NCI-H1048 (cell line): ENCODE measurements at regions not wholly inside any gene's neighbourhood (a gene's known extent, or its start where the extent isn't known, plus 50 kb on each side); places are given as distances from the start of the nearest gene placed in this dataset.

Source experiments
- DNase-seq: peaks from one replicate; lab custom pipeline; 2025; lab: John Stamatoyannopoulos, UW

DNA sequence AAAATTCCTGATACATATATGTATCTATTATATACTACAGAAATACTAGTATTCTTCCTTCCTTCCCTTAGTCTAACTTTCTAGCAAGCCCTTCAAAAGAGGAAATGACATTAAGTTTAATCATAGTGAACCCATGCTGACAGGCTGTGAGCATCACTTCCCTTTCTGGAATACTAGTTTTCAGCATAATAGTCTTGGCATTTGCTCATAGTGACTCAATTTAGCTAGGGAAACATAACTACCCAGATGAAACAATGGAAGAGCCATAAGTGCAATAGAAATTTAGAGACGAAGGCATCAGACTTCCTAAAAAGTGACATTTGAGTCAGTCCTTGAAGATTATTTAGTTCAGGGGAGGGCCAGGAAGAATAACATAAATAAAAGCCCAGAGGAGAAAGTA lies 184.5 kb upstream of the CRY1 start:
- DNase-seq, result no peak

DNA sequence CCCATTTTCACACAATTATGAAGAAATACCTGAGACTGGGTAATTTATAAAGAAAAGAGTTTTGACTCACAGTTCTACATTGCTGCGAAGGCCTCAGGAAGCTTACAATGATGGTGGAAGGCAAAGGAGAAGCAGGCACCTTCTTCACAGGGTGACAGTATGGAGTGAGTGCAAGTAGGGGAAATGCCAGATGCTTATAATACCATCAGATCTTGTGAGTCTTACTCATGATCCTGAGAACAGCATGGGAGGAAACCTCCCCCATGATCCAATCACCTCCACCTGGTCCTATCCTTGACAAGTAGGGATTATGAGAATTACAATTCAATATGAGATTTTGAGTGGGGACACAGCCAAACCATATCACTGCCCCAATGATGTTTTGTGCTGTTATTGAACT lies 189.3 kb upstream of the CRY1 start:
- DNase-seq, result no peak

GRCh38 chr12:107283652-107284051 lies 190.3 kb upstream of the CRY1 start:
- no peak for DNase-seq

GRCh38 chr12:107284692-107285091 lies 191.3 kb upstream of the CRY1 start:
- no peak for DNase-seq

- DNase-seq, result no peak
These were observed 194.4 kb upstream of the CRY1 start for GRCh38 chr12:107287436-107288413.

- no peak for DNase-seq
These were observed 195.2 kb upstream of the CRY1 start for GRCh38 chr12:107288414-107289127.

DNA sequence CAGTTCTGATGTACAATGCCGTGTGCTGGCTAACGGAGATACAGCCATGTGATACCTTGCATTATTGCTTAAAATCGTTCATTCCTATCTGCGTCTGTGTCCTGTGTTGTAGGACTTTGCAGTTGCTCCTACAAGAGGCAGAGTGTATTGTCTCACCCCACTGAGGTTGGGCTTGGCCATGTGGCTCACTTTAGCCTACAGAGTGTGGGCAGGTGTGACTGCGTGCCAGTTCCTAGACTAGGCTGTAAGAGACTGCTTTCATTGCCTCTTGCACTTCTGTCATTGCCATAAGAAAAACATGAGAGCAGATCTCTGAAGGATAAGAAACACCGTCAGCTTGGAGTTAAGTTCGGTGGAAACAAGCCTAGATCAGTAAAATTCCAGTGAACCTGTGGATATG lies 197.7 kb upstream of the CRY1 start:
- DNase-seq, result no peak

DNA sequence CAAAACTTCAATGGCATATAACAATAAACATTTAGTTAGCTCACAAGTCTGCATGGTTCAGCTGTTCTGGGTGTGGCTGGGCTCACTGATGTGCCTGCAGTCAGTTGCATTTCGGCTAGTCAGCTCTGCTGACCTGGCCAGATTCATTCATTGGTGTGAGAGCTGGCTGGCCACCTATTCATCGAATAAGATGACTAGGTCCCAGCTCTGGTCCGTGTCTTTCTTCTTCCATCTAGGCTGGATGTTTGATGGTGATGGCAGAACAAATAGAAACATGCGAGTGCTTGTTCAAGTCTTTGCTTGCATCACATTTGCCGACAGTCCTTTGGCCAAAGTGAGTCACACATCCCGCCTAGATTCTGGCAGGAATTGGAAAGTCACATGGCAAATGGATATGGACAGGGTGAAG lies 203.3 kb upstream of the CRY1 start:
- DNase-seq, result no peak

- DNase-seq, result no peak
These were observed 209.4 kb upstream of the CRY1 start for GRCh38 chr12:107302649-107303341.

- no peak for DNase-seq
These were observed 211.5 kb upstream of the CRY1 start for GRCh38 chr12:107304588-107305532.

GRCh38 chr12:107306141-107306659 lies 212.9 kb upstream of the CRY1 start:
- no peak for DNase-seq

DNA sequence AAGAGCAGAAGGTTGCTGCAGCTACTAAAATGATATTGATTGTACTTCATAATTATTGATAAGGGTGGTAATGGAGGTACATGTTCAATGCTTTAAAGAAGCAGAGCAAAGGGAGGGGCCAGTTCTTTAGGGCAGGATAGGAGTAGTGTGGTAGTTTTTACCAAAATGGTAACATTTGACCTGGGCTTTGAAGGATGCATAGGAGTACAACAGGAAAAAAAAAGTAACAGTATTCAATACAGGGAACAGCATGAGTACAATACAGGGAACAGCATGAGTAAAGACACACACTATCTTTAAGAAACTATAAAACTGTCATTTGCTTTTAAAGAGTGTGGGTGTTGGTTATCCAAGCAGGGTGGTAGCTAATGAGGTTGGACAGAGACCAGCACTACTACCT lies 215.0 kb upstream of the CRY1 start:
- DNase-seq, result no peak

DNA sequence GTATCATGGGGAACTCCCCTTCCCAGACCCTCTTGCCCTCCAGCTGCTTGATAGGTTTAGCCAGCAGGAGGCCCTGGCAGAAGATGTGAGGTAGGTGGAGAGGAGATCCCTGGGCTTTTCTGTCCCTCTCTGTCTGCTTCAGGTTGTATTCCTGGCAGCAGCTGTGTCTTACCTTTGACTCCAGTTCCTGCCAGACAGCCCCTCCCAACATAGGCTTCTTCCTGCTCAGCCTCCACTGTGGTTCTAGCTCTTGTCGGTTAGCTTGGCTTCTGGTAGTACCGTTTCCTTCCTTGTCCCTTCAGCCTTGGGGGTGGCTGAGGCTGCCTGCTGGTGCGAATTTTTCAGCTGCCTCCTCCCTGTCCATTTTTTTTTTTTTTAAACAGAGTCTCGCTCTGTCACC lies 215.7 kb upstream of the CRY1 start:
- DNase-seq, result no peak

DNA sequence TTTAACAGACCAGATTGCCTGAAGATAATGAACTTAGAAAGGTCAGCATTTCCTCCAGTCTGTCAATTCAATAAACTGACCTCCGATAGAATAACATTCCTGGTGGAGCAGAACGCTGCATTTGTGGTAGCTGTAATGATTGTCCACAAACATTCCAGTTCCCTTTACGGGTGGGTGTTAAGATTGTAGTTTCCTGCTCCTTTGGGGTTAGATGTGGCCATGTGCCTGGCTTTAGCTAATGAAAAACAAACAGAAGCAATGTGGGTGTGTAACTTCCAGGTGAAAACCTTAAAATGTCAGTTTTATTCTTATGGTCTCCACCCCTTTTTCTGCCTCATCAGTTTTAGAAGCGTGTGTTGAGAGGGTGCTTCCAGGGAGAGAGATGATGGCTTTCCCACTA lies 217.3 kb upstream of the CRY1 start:
- no peak for DNase-seq

DNA sequence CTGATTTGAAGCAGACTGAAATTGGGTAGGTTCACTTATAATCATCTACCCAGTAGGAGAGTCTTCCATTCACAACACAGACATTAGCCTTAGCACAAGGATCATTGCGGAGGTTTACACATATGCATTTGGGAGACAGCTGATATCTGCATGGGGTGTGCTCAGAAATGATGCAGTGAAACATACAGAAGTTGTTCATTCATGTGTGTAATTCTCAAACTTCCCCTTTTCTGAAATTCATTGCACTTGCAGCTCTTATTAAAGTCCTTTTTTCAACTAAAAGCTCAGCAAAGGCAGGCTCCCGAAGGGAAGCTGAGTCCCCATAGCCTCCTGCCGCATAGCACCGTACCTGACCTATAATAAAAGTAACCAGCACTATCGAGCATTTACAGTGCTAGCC lies 218.3 kb upstream of the CRY1 start:
- no peak for DNase-seq

GRCh38 chr12:107317751-107318555 lies 224.6 kb upstream of the CRY1 start:
- peak; percentile 86 for DNase-seq

DNA sequence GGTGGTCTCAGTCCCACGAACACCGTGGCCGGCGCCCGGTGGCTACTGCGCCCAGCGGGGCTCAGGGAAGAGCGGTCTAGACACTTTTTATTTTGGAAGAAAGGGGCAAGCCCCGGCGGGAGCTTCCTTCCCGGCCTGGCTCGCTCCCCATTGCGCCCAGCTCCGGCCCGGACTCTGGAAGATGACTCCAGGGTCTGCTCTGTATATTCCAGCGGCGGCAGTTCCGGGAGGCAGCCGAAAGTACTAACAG lies 225.1 kb upstream of the CRY1 start:
- DNase-seq, result no peak

DNA sequence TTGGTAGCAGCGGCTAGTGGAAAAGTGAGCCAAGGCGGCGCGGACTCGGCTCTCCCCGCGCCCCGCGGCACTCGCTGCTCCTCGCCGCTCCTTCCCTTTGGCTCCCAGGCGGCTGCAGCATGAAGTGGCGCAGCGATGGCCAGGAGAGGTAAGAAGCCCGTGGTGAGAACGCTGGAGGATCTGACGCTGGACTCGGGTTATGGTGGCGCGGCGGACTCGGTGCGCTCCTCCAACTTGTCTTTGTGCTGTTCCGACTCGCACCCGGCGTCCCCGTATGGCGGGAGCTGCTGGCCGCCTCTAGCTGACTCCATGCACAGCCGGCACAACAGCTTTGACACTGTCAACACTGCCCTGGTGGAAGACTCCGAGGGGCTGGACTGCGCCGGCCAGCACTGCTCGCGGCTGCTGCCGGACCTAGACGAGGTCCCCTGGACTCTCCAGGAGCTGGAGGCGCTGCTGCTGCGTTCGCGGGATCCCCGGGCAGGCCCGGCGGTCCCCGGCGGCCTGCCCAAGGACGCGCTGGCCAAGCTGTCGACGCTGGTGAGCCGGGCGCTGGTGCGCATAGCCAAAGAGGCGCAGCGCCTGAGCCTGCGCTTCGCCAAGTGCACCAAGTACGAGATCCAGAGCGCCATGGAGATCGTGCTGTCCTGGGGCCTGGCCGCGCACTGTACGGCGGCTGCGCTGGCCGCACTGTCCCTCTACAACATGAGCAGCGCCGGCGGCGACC lies 225.6 kb upstream of the CRY1 start:
- DNase-seq, result no peak

DNA sequence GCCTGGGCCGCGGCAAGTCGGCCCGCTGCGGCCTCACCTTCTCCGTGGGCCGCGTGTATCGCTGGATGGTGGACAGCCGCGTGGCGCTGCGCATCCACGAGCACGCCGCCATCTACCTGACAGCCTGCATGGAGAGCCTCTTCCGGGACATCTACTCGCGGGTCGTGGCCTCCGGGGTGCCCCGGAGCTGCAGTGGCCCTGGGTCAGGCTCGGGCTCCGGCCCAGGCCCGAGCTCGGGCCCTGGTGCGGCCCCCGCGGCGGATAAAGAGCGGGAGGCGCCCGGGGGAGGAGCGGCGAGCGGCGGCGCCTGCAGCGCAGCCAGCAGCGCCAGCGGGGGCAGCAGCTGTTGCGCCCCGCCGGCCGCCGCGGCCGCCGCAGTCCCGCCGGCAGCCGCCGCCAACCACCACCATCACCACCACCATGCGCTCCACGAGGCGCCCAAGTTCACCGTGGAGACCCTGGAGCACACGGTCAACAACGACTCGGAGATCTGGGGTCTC lies 226.2 kb upstream of the CRY1 start:
- no peak for DNase-seq
